Loucy (cell line): ENCODE measurements at regions not wholly inside any gene's neighbourhood (a gene's known extent, or its start where the extent isn't known, plus 50 kb on each side); places are given as distances from the start of the nearest gene placed in this dataset.

Experiments
- H2AFZ ChIP-seq: fragments of 200-600 bp; sonication (generic); 2 replicates; pipeline ENCODE4 v1.6.0; 2016; ENCODE audit warnings: antibody characterized with exemption, mild to moderate bottlenecking, low read length, moderate library complexity
- H3F3A ChIP-seq: fragments of 200-600 bp; 2 replicates; pipeline ENCODE4 v1.6.0; 2016; ENCODE audit warnings: antibody characterized with exemption, low read depth, mild to moderate bottlenecking
- H3K27me3 ChIP-seq: fragments of 200-600 bp; sonication (generic); 2 replicates; pipeline ENCODE4 v1.6.1; 2014; ENCODE audit warnings: low read length, mild to moderate bottlenecking; ENCODE audit not compliant: insufficient read depth, poor library complexity, severe bottlenecking
- H3K36me3 ChIP-seq: fragments of 200-600 bp; sonication (generic); 2 replicates; pipeline ENCODE4 v1.6.1; 2016; ENCODE audit warnings: low read length; ENCODE audit not compliant: insufficient read depth
- H3K4me1 ChIP-seq: fragments of 200-600 bp; sonication (generic); 2 replicates; pipeline ENCODE4 v1.5.1; 2014; ENCODE audit warnings: low read length, mild to moderate bottlenecking; ENCODE audit not compliant: insufficient read depth, poor library complexity, severe bottlenecking
- H3K4me2 ChIP-seq: fragments of 200-600 bp; sonication (generic); 2 replicates; pipeline ENCODE4 v1.6.0; 2014; ENCODE audit warnings: antibody characterized with exemption, low read length, low read depth, mild to moderate bottlenecking; ENCODE audit not compliant: poor library complexity, severe bottlenecking
- H3K4me3 ChIP-seq: fragments of 200-600 bp; sonication (generic); 2 replicates; pipeline ENCODE4 v1.5.1; 2014; ENCODE audit warnings: low read length, mild to moderate bottlenecking, mixed read lengths; ENCODE audit not compliant: poor library complexity, severe bottlenecking
- H3K79me2 ChIP-seq: fragments of 200-600 bp; sonication (generic); 2 replicates; pipeline ENCODE4 v1.6.1; 2014; ENCODE audit warnings: low read length; ENCODE audit not compliant: insufficient read depth
- H3K9ac ChIP-seq: fragments of 200-600 bp; sonication (generic); 2 replicates; pipeline ENCODE4 v1.6.0; 2014; ENCODE audit warnings: mild to moderate bottlenecking, low read depth, low read length, moderate library complexity; ENCODE audit not compliant: poor library complexity, severe bottlenecking
- H3K9me2 ChIP-seq: fragments of 200-600 bp; sonication (generic); replicated peaks from 2 replicates; pipeline ENCODE4 v1.6.1; 2016; ENCODE audit warnings: low read depth, low read length, mixed read lengths
- H3K9me3 ChIP-seq: fragments of 200-600 bp; sonication (generic); 2 replicates; pipeline ENCODE4 v1.6.1; 2014; ENCODE audit warnings: mild to moderate bottlenecking, antibody characterized with exemption, low read length, low read depth; ENCODE audit not compliant: insufficient read depth
- H4K20me1 ChIP-seq: fragments of 200-600 bp; sonication (generic); 2 replicates; pipeline ENCODE4 v1.6.0; 2014; ENCODE audit warnings: antibody characterized with exemption, low read length, mild to moderate bottlenecking; ENCODE audit not compliant: insufficient read depth, poor library complexity, severe bottlenecking
- CTCF ChIP-seq: fragments of 200-600 bp; sonication (generic); conservative IDR thresholded peaks from 2 replicates; pipeline ENCODE4 v1.5.1; 2014; ENCODE audit warnings: mild to moderate bottlenecking, antibody characterized with exemption, low read length
- EZH2phosphoT487 ChIP-seq: fragments of 200-600 bp; IDR thresholded peaks from 2 replicates; pipeline ENCODE4 v1.6.1; 2018; ENCODE audit warnings: antibody characterized with exemption, mild to moderate bottlenecking, moderate library complexity, borderline replicate concordance

GRCh38 chrX:11908371-11908770, 150.3 kb downstream of the MSL3 start:
- H3K4me2 ChIP-seq, result no peak overlapping the region
- no peaks in the 10 kb centered on the region for H4K20me1 ChIP-seq
- H3K79me2 ChIP-seq, result no peaks in the 10 kb centered on the region
- no peaks in the 10 kb centered on the region for H3K9me2 ChIP-seq
- no peak overlapping the region for H3K9ac ChIP-seq
- H3K9me3 ChIP-seq, result no peaks in the 10 kb centered on the region
- peak overlapping the region; percentile 55; the same call in 1 of the 2 replicates for H2AFZ ChIP-seq
- H3K36me3 ChIP-seq, result no peaks in the 10 kb centered on the region
- no peaks in the 10 kb centered on the region for H3K27me3 ChIP-seq
- H3F3A ChIP-seq, result no peaks in the 10 kb centered on the region
- TF ChIP-seq EZH2phosphoT487, result no peak
- peak; percentile 63 for TF ChIP-seq CTCF
- no peak overlapping the region for H3K4me3 ChIP-seq
- no peaks in the 10 kb centered on the region for H3K4me1 ChIP-seq

GRCh38 chrX:11913001-11913400, 155.0 kb downstream of the MSL3 start:
- TF ChIP-seq EZH2phosphoT487 (no peak), CTCF (no peak)
- Histone ChIP-seq H3K9me2 (no peaks in the 10 kb centered on the region), H3K36me3 (no peaks in the 10 kb centered on the region)

GRCh38 chrX:11929476-11929875, 171.4 kb downstream of the MSL3 start:
- no peak overlapping the region for H3K4me2 ChIP-seq
- H3K79me2 ChIP-seq, result no peaks in the 10 kb centered on the region
- no peaks in the 10 kb centered on the region for H3K27me3 ChIP-seq
- H4K20me1 ChIP-seq, result no peaks in the 10 kb centered on the region
- H2AFZ ChIP-seq, result no peak overlapping the region
- no peaks in the 10 kb centered on the region for H3K9me2 ChIP-seq
- no peaks in the 10 kb centered on the region for H3F3A ChIP-seq
- no peak overlapping the region for H3K9ac ChIP-seq
- H3K9me3 ChIP-seq, result no peaks in the 10 kb centered on the region
- no peaks in the 10 kb centered on the region for H3K4me1 ChIP-seq
- no peak for TF ChIP-seq CTCF
- no peak for TF ChIP-seq EZH2phosphoT487
- no peak overlapping the region for H3K4me3 ChIP-seq
- H3K36me3 ChIP-seq, result no peaks in the 10 kb centered on the region

More at GRCh38 chrX:11913001-11913400, 155.0 kb downstream of the MSL3 start:
- Histone ChIP-seq H3K79me2 (no peaks in the 10 kb centered on the region), H3K9ac (no peak overlapping the region), H3K4me3 (no peak overlapping the region), H2AFZ (no peak overlapping the region), H3F3A (no peaks in the 10 kb centered on the region), H3K27me3 (no peaks in the 10 kb centered on the region), H4K20me1 (no peaks in the 10 kb centered on the region), H3K9me3 (no peaks in the 10 kb centered on the region), H3K4me2 (no peak overlapping the region), H3K4me1 (no peaks in the 10 kb centered on the region)
